D721Med (cell line): ENCODE measurements at regions not wholly inside any gene's neighbourhood (a gene's known extent, or its start where the extent isn't known, plus 50 kb on each side); places are given as distances from the start of the nearest gene placed in this dataset.
"Not testable (repeated sequence)": the region's sequence is repeated elsewhere in the genome, so short reads cannot be mapped to it uniquely, and the experiment has no call there.

Experiments used
- DNase-seq: peaks from one replicate; pipeline ENCODE4 v3.0.0; 2011; ENCODE audit warnings: low spot score; ENCODE audit not compliant: insufficient read length
- FAIRE-seq: peaks from 2 replicates; lab custom pipeline; 2011; peaks lifted over from hg19 to GRCh38; lab: Jason Lieb, UNC
- TF ChIP-seq, protein P1 (sequence below): IDR thresholded peaks from 2 replicates; pipeline ENCODE4 v1.5.1; 2012; ENCODE audit warnings: mild to moderate bottlenecking, control low read depth; ENCODE audit not compliant: insufficient read depth; ENCODE audit errors: missing control alignments

DNA sequence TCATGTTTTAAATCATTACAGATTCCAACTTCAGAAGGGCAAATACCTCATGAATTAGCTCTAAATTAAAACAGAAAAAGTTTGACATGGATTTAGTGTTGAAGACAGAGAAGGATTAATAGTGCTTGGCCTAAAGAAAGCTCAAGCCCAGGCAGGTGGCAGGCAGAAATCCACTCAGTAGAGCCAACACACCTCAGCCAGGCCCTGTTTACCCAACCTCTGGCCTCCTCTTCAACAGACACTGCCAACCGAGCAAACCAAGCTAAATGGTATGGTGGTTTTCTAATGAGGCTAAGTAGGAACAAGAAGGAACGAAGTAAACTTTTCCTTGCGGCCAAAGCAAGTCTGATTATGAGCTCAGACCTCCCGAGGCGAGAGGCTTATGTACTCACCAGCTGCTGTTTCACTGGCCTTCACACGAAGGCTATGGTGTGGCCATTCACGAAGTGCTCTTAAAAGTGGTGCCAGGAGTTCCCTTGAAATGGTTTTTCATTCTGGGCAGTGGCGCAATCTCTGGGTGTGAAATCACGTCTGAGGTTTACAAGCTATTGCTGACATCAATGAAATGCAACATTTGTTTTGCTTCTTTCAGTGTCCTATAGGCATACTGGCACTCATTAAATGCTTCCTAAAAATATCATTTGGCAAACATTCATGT, 124.1 kb upstream of the LGR5 start:
- TF ChIP-seq, protein P1, sequence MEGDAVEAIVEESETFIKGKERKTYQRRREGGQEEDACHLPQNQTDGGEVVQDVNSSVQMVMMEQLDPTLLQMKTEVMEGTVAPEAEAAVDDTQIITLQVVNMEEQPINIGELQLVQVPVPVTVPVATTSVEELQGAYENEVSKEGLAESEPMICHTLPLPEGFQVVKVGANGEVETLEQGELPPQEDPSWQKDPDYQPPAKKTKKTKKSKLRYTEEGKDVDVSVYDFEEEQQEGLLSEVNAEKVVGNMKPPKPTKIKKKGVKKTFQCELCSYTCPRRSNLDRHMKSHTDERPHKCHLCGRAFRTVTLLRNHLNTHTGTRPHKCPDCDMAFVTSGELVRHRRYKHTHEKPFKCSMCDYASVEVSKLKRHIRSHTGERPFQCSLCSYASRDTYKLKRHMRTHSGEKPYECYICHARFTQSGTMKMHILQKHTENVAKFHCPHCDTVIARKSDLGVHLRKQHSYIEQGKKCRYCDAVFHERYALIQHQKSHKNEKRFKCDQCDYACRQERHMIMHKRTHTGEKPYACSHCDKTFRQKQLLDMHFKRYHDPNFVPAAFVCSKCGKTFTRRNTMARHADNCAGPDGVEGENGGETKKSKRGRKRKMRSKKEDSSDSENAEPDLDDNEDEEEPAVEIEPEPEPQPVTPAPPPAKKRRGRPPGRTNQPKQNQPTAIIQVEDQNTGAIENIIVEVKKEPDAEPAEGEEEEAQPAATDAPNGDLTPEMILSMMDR, result no peak
- FAIRE-seq (no peak), DNase-seq (no peak)

DNA sequence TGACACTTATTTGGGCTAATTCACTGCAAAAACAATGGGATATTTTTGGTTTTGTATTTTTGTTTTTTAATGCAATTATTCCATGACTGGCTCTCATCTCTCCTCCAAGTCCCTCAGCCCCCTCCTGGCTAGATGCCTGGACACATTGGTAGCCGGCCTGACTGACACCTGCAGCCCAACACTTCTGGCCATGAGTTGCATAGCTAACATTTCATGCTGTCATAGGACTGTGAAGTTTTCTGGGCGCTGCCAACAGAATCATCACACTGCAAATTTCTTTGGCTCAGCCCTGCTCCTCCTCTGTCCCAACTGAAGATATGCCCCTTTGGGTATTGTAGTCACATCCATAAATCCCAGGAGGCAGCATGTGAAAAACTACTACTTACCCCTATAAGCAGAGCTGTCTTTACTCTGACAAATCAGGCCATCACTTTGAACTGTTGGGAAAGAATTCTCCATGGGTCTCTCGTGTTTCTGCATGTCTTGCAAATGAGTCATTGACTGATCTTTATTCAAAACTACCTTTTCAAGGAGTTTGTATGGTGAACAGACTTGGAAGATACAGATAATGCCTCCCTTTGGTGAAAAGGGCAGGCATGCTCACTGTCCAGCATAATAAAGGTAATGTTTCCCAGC, 126.7 kb upstream of the LGR5 start:
- TF ChIP-seq, protein P1, result no peak
- no peak for DNase-seq
- no peak for FAIRE-seq

DNA sequence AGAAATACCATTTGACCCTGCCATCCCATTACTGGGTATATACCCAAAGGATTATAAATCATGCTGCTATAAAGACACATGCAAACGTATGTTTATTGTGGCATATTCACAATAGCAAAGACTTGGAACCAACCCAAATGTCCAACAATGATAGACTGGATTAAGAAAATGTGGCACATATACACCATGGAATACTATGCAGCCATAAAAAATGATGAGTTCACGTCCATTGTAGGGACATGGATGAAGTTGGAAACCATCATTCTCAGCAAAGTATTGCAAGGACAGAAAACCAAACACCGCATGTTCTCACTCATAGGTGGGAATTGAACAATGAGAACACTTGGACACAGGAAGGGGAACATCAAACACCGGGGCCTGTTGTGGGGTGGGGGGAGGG, 128.0 kb upstream of the LGR5 start:
- not testable (repeated sequence) for DNase-seq, FAIRE-seq

DNA sequence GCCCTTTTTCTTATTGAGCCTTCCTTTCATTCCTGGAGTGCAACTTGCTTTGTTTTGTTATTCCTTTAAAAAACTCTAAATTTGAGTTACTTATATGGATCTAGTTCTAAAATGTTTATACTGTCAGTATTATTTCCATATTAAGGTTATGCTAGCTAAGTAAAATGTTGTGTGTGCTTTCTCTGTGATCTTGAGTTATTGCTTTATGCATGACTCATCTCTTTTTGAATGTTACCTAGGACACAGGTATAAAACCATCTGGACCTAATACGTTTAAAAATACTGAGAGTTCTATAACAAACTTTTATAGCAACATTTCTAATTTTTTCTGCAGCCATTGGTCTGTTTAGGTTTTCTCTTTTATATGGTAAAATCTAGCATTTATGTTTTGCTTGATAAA, 132.8 kb upstream of the LGR5 start:
- DNase-seq, result no peak
- TF ChIP-seq, protein P1, result no peak
- no peak for FAIRE-seq

DNA sequence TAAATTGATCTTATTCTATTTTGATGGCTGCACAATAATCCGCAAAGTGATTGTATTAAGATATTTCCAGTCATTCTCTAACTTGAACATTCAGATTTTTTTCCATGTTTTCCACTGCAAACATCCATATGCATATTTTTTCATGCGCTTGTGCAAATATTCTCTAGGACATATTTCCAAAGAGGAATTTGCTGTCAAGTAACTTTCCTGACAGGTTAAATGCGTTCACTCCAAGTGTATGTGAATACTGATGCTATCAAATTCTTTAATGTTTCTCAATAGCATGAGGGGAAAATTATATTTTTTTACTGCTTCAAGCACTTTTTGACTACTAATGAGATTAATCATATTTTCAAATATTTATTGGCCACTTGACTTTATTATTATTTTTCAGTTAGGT, 135.3 kb upstream of the LGR5 start:
- TF ChIP-seq, protein P1, result no peak
- DNase-seq, result no peak
- no peak for FAIRE-seq

DNA sequence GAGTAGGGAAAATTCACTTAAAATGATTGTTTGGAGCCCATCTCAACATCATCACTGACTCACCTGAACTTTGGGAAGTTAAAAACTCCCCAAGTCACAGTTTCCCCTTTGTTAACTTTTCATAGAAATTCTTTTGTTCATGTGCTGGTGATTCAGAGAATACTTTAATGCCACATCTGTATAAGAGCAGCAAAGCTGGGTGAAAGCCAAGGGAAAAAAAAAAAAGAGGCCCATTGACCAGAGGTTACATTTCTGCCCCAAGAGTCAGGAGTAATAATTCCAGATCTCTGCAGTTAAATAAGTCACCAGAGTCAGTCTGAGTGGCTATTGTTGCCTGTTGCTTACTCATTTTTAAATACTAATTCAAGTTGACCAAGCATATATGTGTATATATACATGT, 136.4 kb upstream of the LGR5 start:
- TF ChIP-seq, protein P1, result no peak
- no peak for FAIRE-seq
- no peak for DNase-seq

DNA sequence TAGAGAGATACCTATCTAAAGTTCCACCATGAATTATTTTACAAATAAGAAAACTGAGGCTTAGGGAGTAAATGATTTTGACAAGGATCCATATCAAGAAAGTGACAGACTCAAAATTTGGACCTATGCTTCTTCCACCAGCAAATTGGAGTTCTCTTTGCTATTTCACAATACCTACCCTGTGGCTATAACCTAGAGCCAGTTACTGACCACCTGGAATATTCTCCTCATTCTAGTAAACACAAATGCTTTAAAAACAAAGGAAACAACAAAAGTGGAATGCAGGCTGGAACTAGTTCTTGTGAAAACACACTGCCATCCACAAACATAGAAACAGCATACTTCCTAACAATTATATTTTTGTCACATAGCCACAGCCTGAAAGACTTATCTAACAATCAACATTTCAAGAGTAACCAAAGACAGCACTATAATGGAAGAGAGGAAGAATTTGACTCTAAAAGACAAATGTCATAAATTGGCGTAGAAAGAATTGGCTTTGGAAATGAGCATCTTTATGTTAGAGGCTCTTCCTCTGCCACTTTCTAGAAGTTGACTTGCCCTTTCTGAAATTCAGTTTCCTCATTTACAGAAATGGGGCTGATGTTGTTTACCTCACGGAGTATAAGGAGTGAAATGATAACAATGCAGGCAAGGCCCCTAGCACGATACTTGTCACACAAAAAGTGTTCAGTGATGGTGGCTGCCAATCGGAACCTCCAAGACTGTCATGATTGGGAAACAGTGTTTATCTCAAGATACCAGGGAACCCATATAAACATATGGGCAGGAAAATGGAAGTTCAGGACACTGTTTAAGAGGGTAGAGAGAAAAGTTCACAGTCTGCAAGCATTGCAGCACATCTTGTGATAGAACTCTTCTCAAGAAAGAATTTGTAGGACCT, 138.6 kb upstream of the LGR5 start:
- DNase-seq, result no peak
- FAIRE-seq, result no peak
- TF ChIP-seq, protein P1, result no peak
